HG02852 (cell line): ENCODE measurements at regions not wholly inside any gene's neighbourhood (a gene's known extent, or its start where the extent isn't known, plus 50 kb on each side); places are given as distances from the start of the nearest gene placed in this dataset.

ENCODE experiments used
- ATAC-seq: cut with Tn5 transposase; IDR thresholded peaks from one replicate; pipeline ENCODE4 v1.9.1; 2021; ENCODE audit warnings: mild to moderate bottlenecking, moderate library complexity; ENCODE audit not compliant: unreplicated experiment

GRCh38 chr13:107295416-107296140 is 727.6 kb upstream of the ARGLU1 start:
- no peak for ATAC-seq

- no peak for ATAC-seq
Observed at GRCh38 chr13:107293924-107294323, 726.0 kb upstream of the ARGLU1 start.

- no peak for ATAC-seq
Observed at GRCh38 chr13:107291875-107292274, 723.9 kb upstream of the ARGLU1 start.

GRCh38 chr13:107289540-107289939 is 721.6 kb upstream of the ARGLU1 start:
- ATAC-seq: no peak

- no peak for ATAC-seq
Observed at GRCh38 chr13:107284173-107284572, 716.2 kb upstream of the ARGLU1 start.

GRCh38 chr13:107277911-107278310 is 710.0 kb upstream of the ARGLU1 start:
- no peak for ATAC-seq

GRCh38 chr13:107276936-107277335 is 709.0 kb upstream of the ARGLU1 start:
- no peak for ATAC-seq

GRCh38 chr13:107275945-107276614 is 708.1 kb upstream of the ARGLU1 start:
- ATAC-seq: no peak

GRCh38 chr13:107275312-107275711 is 707.4 kb upstream of the ARGLU1 start:
- no peak for ATAC-seq

- no peak for ATAC-seq
Observed at GRCh38 chr13:107271227-107271626, 703.3 kb upstream of the ARGLU1 start.

- ATAC-seq: no peak
Observed at GRCh38 chr13:107266657-107267056, 698.7 kb upstream of the ARGLU1 start.

- no peak for ATAC-seq
Observed at GRCh38 chr13:107258599-107259187, 690.8 kb upstream of the ARGLU1 start.

GRCh38 chr13:107254392-107254791 is 686.5 kb upstream of the ARGLU1 start:
- ATAC-seq: no peak

GRCh38 chr13:107252428-107252827 is 684.5 kb upstream of the ARGLU1 start:
- no peak for ATAC-seq

GRCh38 chr13:107252021-107252420 is 684.1 kb upstream of the ARGLU1 start:
- no peak for ATAC-seq

GRCh38 chr13:107251341-107251740 is 683.4 kb upstream of the ARGLU1 start:
- ATAC-seq: no peak

- ATAC-seq: no peak
Observed at GRCh38 chr13:107250628-107251027, 682.7 kb upstream of the ARGLU1 start.

GRCh38 chr13:107244241-107244640 is 676.3 kb upstream of the ARGLU1 start:
- no peak for ATAC-seq

GRCh38 chr13:107242138-107242537 is 674.2 kb upstream of the ARGLU1 start:
- no peak for ATAC-seq

- no peak for ATAC-seq
Observed at GRCh38 chr13:107241381-107241780, 673.4 kb upstream of the ARGLU1 start.

GRCh38 chr13:107239213-107239612 is 671.3 kb upstream of the ARGLU1 start:
- ATAC-seq: no peak
